ENCODE measurements at regions not wholly inside any gene's neighbourhood (a gene's known extent, or its start where the extent isn't known, plus 50 kb on each side); places are given as distances from the start of the nearest gene placed in this dataset.

GRCh38 chr6:144896871-144897270 lies 611.7 kb downstream of the UTRN start:
- CTCF ChIA-PET: interaction anchor here (0.6 kb wide), 1 partner anchor 106 kb away, joined by 3 read pairs; no protein-coding TSS in a partner anchor
- POLR2A ChIA-PET (ENCODE audit: low non-redundant PET): no interaction called here

GRCh38 chr6:144897441-144897921 lies 612.3 kb downstream of the UTRN start:
- POLR2A ChIA-PET (ENCODE audit: low non-redundant PET): no interaction called here
- no peak for TF ChIP-seq CTCF (conservative IDR thresholded peaks at IDR 0.05; ENCODE audit: low read depth)
- CTCF ChIA-PET: interaction anchor here (0.6 kb wide), 1 partner anchor 106 kb away, joined by 3 read pairs; no protein-coding TSS in a partner anchor
- DNase-seq (ENCODE audit: low spot score): peak; percentile 62
- H3K27ac ChIP-seq: no peak overlapping the region

More at GRCh38 chr6:144896871-144897270, 611.7 kb downstream of the UTRN start:
- H3K27ac ChIP-seq: no peak overlapping the region
- DNase-seq (ENCODE audit: low spot score): no peak
- TF ChIP-seq CTCF (conservative IDR thresholded peaks at IDR 0.05; ENCODE audit: low read depth): no peak

- TF ChIP-seq CTCF (conservative IDR thresholded peaks at IDR 0.05; ENCODE audit: low read depth): no peak
- ChIA-PET POLR2A (ENCODE audit: low non-redundant PET) (no interaction called here), CTCF (no interaction called here)
- peak; percentile 54 for DNase-seq (ENCODE audit: low spot score)
- H3K27ac ChIP-seq: no peak overlapping the region
Measured at GRCh38 chr6:144898052-144898689, 613.0 kb downstream of the UTRN start.

GRCh38 chr6:144898741-144899140 lies 613.6 kb downstream of the UTRN start:
- CTCF ChIA-PET: no interaction called here
- no peak for TF ChIP-seq CTCF (conservative IDR thresholded peaks at IDR 0.05; ENCODE audit: low read depth)

GRCh38 chr6:144899161-144899560 lies 614.0 kb downstream of the UTRN start:
- TF ChIP-seq CTCF (conservative IDR thresholded peaks at IDR 0.05; ENCODE audit: low read depth): no peak
- POLR2A ChIA-PET (ENCODE audit: low non-redundant PET): no interaction called here

More at GRCh38 chr6:144898741-144899140, 613.6 kb downstream of the UTRN start:
- no peak for DNase-seq (ENCODE audit: low spot score)
- no peak overlapping the region for H3K27ac ChIP-seq
- POLR2A ChIA-PET (ENCODE audit: low non-redundant PET): no interaction called here

GRCh38 chr6:144901412-144901811 lies 616.3 kb downstream of the UTRN start:
- TF ChIP-seq CTCF (conservative IDR thresholded peaks at IDR 0.05; ENCODE audit: low read depth): no peak
- H3K27ac ChIP-seq: no peak overlapping the region
- ChIA-PET POLR2A (ENCODE audit: low non-redundant PET) (no interaction called here), CTCF (no interaction called here)
- no peak for DNase-seq (ENCODE audit: low spot score)

More at GRCh38 chr6:144899161-144899560, 614.0 kb downstream of the UTRN start:
- CTCF ChIA-PET: no interaction called here
- no peak for DNase-seq (ENCODE audit: low spot score)
- no peak overlapping the region for H3K27ac ChIP-seq

Data from RWPE1 (cell line).